ENCODE measurements at regions not wholly inside any gene's neighbourhood (a gene's known extent, or its start where the extent isn't known, plus 50 kb on each side); places are given as distances from the start of the nearest gene placed in this dataset.

GRCh38 chr1:10912441-10912840 lies 100.0 kb upstream of the TARDBP start:
- no peak for TF ChIP-seq CTCF (IDR thresholded peaks at IDR 0.05)

- TF ChIP-seq CTCF (IDR thresholded peaks at IDR 0.05) = no peak
Measured at GRCh38 chr1:10914056-10914455, 98.4 kb upstream of the TARDBP start.

- TF ChIP-seq CTCF (IDR thresholded peaks at IDR 0.05) = no peak
Measured at GRCh38 chr1:10915594-10915993, 96.9 kb upstream of the TARDBP start.

GRCh38 chr1:10916311-10916710 lies 96.1 kb upstream of the TARDBP start:
- TF ChIP-seq CTCF (IDR thresholded peaks at IDR 0.05) = no peak

GRCh38 chr1:10916991-10917390 lies 95.5 kb upstream of the TARDBP start:
- no peak for TF ChIP-seq CTCF (IDR thresholded peaks at IDR 0.05)

GRCh38 chr1:10917513-10918454 lies 94.7 kb upstream of the TARDBP start:
- no peak for TF ChIP-seq CTCF (IDR thresholded peaks at IDR 0.05)

GRCh38 chr1:10918531-10918930 lies 93.9 kb upstream of the TARDBP start:
- TF ChIP-seq CTCF (IDR thresholded peaks at IDR 0.05) = no peak

All from LNCAP (cell line).